K562 (cell line): ENCODE measurements at regions not wholly inside any gene's neighbourhood (a gene's known extent, or its start where the extent isn't known, plus 50 kb on each side); places are given as distances from the start of the nearest gene placed in this dataset.

Experiments
- ATAC-seq: fragments of 200-7000 bp; cut with Tn5 transposase; 3 replicates; pipeline ENCODE4 v1.9.1; 2020; ENCODE audit warnings: moderate library complexity
- BruUV-seq: library from RNA; stranded (reverse); fragments of 400-500 nt; replicated peaks from 2 replicates; lab custom pipeline; 2021; lab: Mats Ljungman, UMichigan
- CTCF ChIA-PET: fragments of 300-600 bp; formaldehyde crosslinking; extraction: SDS; loops from one replicate; lab custom pipeline; 2021; ENCODE audit warnings: low intra/inter-chr PET ratio; lab: Yijun Ruan, JAX
- POLR2A ChIA-PET: fragments of 300-600, 350-650 bp; sonication (Branson Sonifier 250); formaldehyde crosslinking; extraction: SDS; loops from one replicate; lab custom pipeline; 2021; ENCODE audit warnings: antibody characterized with exemption, inconsistent platforms; lab: Yijun Ruan, JAX
- DNase-seq, 4 experiments: peaks; one replicate each; pipeline versions ENCODE4 v3.0.0 to v3.0.0-alpha.2; 2011 to 2018; ENCODE audit warnings: low spot score in 3 of 4, mixed read lengths in 3 of 4; ENCODE audit errors: extremely low read depth in 1 of 4
- FAIRE-seq: peaks from 2 replicates; lab custom pipeline; 2011; peaks lifted over from hg19 to GRCh38; lab: Jason Lieb, UNC
- H2AFZ ChIP-seq: 2 replicates; pipeline ENCODE4 v1.6.0; 2011; ENCODE audit warnings: low read depth, low read length, control low read depth, inconsistent platforms
- H3K27ac ChIP-seq: fragments of 200-600 bp; 3 replicates; pipeline ENCODE4 v1.8.0; 2011; ENCODE audit warnings: low read depth, mild to moderate bottlenecking, control low read depth, inconsistent platforms, low read length, moderate library complexity, mixed read lengths; ENCODE audit errors: extremely low read depth
- H3K27me3 ChIP-seq, 2 experiments: fragments of 300-600 bp in 1 of 2; 2 replicates in 1 of 2; 3 replicates in 1 of 2; pipeline versions ENCODE4 v1.6.0 to v1.8.0; 2011; ENCODE audit warnings: inconsistent platforms in 2 of 2, low read length in 2 of 2, mild to moderate bottlenecking in 1 of 2, mixed read lengths in 1 of 2, moderate library complexity in 1 of 2; ENCODE audit not compliant: control insufficient read depth in 2 of 2, insufficient read depth in 2 of 2
- H3K36me3 ChIP-seq: fragments of 300-600 bp; 3 replicates; pipeline ENCODE4 v1.8.0; 2011; ENCODE audit warnings: mild to moderate bottlenecking, low read length, inconsistent platforms; ENCODE audit not compliant: control insufficient read depth, insufficient read depth
- H3K4me1 ChIP-seq, 2 experiments: fragments of 200-600 bp in 1 of 2; replicated peaks in 1 of 2; 2 replicates in 1 of 2; 3 replicates in 1 of 2; pipeline versions ENCODE4 v1.5.1 to v1.8.0; 2011; ENCODE audit warnings: inconsistent platforms in 2 of 2, low read length in 2 of 2, mild to moderate bottlenecking in 1 of 2, mixed read lengths in 1 of 2, moderate library complexity in 1 of 2; ENCODE audit not compliant: control insufficient read depth in 2 of 2, insufficient read depth in 2 of 2
- H3K4me2 ChIP-seq: 2 replicates; pipeline ENCODE4 v1.6.1; 2011; ENCODE audit warnings: low read length, control low read depth, inconsistent platforms, mixed read lengths; ENCODE audit not compliant: insufficient read depth
- H3K4me3 ChIP-seq: fragments of 200-600 bp; sonication (generic), shearing (Covaris generic); 2 replicates; pipeline ENCODE4 v1.5.1; 2016; ENCODE audit warnings: control low read depth, inconsistent platforms
- H3K79me2 ChIP-seq: fragments of 200-600 bp; 3 replicates; pipeline ENCODE4 v1.8.0; 2011; ENCODE audit warnings: low read length, inconsistent platforms; ENCODE audit not compliant: control insufficient read depth, insufficient read depth
- H3K9ac ChIP-seq, 2 experiments: 2 replicates each; pipeline versions ENCODE4 v1.6.0 to v1.6.1; 2011; ENCODE audit warnings: low read depth in 2 of 2, low read length in 2 of 2, control low read depth in 1 of 2, inconsistent platforms in 1 of 2, mild to moderate bottlenecking in 1 of 2, mixed read lengths in 1 of 2; ENCODE audit not compliant: insufficient read depth in 1 of 2
- H3K9me1 ChIP-seq: one replicate; pipeline ENCODE4 v1.6.0; 2011; ENCODE audit warnings: inconsistent platforms, mild to moderate bottlenecking, low read length, moderate library complexity; ENCODE audit not compliant: control insufficient read depth, insufficient read depth
- H3K9me3 ChIP-seq: replicated peaks from 2 replicates; pipeline ENCODE4 v1.5.1; 2011; ENCODE audit warnings: low read depth, low read length, inconsistent platforms; ENCODE audit not compliant: control insufficient read depth, insufficient read depth
- H4K20me1 ChIP-seq: replicated peaks from 2 replicates; pipeline ENCODE4 v1.6.1; 2011; ENCODE audit warnings: low read length, inconsistent platforms, mixed read lengths; ENCODE audit not compliant: control insufficient read depth, insufficient read depth
- HDAC8 ChIP-seq: fragments of 450-650 bp; IDR thresholded peaks from 2 replicates; pipeline ENCODE4 v1.6.1; 2016; ENCODE audit warnings: mild to moderate bottlenecking, missing genetic modification characterization, moderate library complexity, missing compliant biosample characterization
- PTRF ChIP-seq: fragments of 450-650 bp; IDR thresholded peaks from 2 replicates; pipeline ENCODE4 v1.6.1; 2016; ENCODE audit warnings: mild to moderate bottlenecking, missing genetic modification characterization, missing compliant biosample characterization
- TEAD4 ChIP-seq, 2 experiments: sonication (generic) in 1 of 2; formaldehyde crosslinking in 1 of 2; IDR thresholded peaks; 2 replicates each; pipeline versions ENCODE4 v1.6.1 to v1.8.0; 2012 to 2022; ENCODE audit warnings: borderline replicate concordance in 1 of 2, inconsistent platforms in 1 of 2, low read length in 1 of 2, mild to moderate bottlenecking in 1 of 2, missing genetic modification reagents in 1 of 2
- ZNF699 ChIP-seq: fragments of 250-450 bp; sonication (Bioruptor Pico); IDR thresholded peaks from 2 replicates; pipeline ENCODE4 v1.8.0; 2021; ENCODE audit warnings: mild to moderate bottlenecking, moderate library complexity; ENCODE audit not compliant: insufficient replicate concordance
- in situ Hi-C: fragments of 300-500 bp; cut with MboI; formaldehyde crosslinking; loops from 4 replicates; pipeline ENCODE4 v1.15.0; 2018; ENCODE audit warnings: inconsistent platforms, mixed read lengths
- intact Hi-C: fragments of 100-400 bp; cut with micrococcal nuclease; formaldehyde crosslinking; loops from 2 replicates; pipeline ENCODE4 v1.14.2; 2022
- TF ChIP-seq, protein P1 (sequence below): fragments of 450-650 bp; IDR thresholded peaks from 2 replicates; pipeline ENCODE4 v1.7.1; 2018; ENCODE audit warnings: mild to moderate bottlenecking, low read depth; ENCODE audit not compliant: partially characterized antibody

DNA sequence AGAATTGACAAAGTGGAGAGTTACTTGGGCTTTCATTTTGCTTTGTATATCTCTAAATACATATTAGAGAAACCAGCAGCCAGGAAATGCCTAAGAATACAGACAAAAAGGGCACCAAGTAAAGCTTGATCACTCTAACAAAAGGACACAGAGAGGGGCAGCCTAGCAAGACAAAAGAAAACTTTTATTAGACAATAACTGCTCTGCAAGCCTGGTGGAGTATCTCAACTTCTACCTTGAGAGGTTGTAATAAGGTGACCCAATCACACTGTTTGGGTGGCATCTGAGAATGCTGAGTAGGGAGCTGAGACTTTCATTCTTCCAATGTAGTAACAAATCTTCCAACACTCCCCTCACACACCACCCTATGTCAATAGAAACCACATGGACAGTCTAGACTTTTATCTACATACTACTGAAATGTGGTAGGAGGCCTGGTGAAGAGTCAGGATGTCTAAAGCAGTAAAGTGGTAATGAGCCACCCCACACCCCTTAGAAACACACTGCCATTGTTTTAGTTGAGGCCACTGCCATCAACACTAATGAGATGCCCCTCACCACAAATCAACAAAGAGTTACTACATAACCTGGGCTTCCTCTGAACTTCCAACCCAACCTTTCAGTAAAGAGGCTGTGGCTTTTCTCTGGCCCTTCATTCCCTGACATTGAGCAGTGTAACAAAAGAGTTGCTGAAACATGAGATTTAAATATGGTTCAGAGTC, 726.7 kb upstream of the POU3F3 start:
- TF ChIP-seq PTRF (tag) (no peak), HDAC8 (no peak), TEAD4 (IDR thresholded peaks at IDR 0.05; ENCODE audit: low read length) (no peak), TEAD4 (CRISPR knock-in tag; IDR thresholded peaks at IDR 0.05; ENCODE audit: borderline replicate concordance) (no peak), ZNF699 (CRISPR knock-in tag) (no peak)
- TF ChIP-seq, protein P1, sequence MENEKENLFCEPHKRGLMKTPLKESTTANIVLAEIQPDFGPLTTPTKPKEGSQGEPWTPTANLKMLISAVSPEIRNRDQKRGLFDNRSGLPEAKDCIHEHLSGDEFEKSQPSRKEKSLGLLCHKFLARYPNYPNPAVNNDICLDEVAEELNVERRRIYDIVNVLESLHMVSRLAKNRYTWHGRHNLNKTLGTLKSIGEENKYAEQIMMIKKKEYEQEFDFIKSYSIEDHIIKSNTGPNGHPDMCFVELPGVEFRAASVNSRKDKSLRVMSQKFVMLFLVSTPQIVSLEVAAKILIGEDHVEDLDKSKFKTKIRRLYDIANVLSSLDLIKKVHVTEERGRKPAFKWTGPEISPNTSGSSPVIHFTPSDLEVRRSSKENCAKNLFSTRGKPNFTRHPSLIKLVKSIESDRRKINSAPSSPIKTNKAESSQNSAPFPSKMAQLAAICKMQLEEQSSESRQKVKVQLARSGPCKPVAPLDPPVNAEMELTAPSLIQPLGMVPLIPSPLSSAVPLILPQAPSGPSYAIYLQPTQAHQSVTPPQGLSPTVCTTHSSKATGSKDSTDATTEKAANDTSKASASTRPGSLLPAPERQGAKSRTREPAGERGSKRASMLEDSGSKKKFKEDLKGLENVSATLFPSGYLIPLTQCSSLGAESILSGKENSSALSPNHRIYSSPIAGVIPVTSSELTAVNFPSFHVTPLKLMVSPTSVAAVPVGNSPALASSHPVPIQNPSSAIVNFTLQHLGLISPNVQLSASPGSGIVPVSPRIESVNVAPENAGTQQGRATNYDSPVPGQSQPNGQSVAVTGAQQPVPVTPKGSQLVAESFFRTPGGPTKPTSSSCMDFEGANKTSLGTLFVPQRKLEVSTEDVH = no peak
- Histone ChIP-seq H3K9me1 (no peaks in the 10 kb centered on the region), H4K20me1 (no peaks in the 10 kb centered on the region), H3K79me2 (no peaks in the 10 kb centered on the region), H3K9me3 (no peaks in the 10 kb centered on the region), H3K9ac (no peak overlapping the region), H3K4me2 (no peak overlapping the region), H3K27ac (no peak overlapping the region), H3K36me3 (no peaks in the 10 kb centered on the region), H3K27me3 (no peaks in the 10 kb centered on the region), H3K4me1 (no peaks in the 10 kb centered on the region), H3K4me3 (no peak overlapping the region), H2AFZ (no peak overlapping the region)
- ChIA-PET POLR2A (no interaction called here), CTCF (no interaction called here)
- no peak for ATAC-seq
- no peak for DNase-seq
- in situ Hi-C loops (no loop called here), intact Hi-C loops (no loop called here)
- FAIRE-seq = no peak
- BruUV-seq = no TSS peak
